NCI-H82 (cell line): ENCODE measurements at regions not wholly inside any gene's neighbourhood (a gene's known extent, or its start where the extent isn't known, plus 50 kb on each side); places are given as distances from the start of the nearest gene placed in this dataset.

Source experiments
- DNase-seq: peaks from one replicate; lab custom pipeline; 2025; lab: John Stamatoyannopoulos, UW

DNA sequence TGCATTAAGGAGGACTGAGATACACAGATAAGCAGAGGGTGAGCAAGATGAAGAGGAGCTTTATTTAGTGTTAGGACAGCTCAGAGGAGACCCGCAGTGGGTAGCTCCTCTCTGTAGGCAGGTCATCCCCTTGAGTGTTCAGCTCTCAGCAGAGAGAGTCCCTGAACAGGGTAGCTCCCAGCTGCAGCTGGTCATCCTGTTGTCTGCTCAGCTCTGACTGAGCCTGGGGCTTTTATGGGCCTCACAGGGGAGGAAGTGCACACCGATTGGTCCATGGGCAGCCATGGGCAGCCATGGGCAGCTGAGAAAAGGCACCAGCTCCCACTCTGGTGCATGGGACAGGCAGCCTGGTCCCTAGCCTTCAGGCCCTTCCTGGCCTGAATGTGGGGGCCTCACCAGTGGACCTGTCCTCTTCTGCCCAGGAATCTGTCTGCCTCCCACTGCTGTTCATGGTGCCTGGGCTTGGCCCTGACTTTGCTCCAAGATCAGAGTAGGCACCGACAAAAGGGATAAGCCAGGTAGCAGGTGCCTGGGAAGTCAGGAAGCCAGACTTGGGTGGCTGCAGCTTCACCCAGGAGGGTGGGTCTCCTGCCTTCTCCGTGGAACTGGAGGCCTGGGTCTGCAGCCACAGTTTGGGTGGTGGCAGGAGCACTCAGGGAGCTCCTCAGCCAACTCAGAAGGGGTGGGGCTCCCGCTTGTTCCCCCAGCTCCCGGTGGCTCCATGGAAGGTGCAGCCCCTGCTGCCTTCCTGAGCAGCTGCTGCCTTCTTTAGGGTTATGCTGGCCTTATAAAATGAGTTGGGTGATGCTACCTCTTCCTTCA, 54.7 kb downstream of the MYEOV start:
- DNase-seq = no peak

DNA sequence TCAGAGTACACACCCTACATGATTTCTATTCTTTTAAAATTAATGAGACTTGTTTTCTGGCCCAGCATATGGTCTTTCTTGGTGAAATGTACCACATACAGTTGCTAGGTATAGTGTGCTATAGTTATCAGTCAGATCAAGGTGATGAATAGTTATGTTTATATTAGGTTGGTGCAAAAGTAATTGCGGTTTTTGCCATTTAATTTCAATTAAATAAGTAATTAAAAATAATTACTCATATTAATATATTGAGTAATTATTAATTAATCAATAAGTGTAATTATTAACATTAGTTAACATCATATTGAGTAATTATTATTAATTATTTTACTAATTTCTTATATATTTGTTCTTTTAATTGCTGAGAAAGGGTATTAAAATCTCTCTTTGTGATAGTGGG, 56.1 kb downstream of the MYEOV start:
- DNase-seq = no peak

DNA sequence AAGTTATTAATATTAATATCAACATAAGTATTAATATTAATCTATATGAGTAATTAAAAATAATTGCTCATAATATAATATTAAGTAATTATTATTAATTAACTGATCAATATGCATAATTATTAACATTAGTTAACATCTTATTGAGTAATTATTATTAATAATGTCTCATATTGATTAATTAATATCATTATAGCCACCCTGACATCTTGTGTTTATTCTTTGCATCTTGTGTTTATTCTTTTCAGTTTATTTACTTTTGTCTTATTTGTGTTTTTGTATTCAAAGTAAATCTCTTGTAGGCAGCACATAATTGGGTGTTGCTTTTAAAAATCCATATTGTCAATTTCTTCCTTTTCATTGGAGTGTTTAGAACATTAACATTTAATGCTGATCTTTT, 56.6 kb downstream of the MYEOV start:
- no peak for DNase-seq

DNA sequence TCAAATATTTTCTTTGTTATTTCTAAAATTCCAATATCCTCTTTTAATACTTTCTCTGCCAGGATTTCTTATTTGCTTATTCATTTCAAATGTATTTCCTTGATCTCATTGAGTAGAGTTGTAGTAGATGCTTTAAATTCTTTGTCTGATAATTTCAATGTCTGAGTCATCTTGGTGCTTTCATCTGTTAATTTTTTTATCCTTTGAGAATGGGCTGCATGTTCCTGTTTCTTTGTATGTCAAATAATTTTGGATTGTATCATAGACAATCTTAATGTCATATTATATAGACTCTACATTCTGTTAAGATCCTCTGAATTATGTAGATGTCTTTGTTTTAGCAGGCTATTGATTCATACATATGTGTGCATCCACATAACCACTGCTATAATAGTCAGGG, 57.5 kb downstream of the MYEOV start:
- no peak for DNase-seq

DNA sequence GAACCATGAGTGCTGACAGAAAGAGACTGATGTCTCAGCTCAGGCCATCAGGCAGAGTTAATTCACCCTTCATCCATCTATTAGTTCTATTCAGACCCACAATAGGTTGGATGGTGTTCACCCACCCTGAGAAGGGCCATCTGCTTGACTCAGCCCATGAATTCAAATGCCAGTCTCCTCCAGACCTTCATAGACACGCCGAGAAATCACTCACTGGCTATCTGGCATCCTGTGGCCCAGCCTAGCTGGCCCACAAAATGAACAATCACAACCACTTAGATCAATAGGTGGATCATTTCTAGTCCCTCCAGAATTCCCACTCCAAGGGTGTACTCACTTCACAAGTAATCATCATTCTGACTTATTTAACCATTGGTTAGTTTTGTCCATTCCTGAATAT, 58.2 kb downstream of the MYEOV start:
- DNase-seq = no peak

DNA sequence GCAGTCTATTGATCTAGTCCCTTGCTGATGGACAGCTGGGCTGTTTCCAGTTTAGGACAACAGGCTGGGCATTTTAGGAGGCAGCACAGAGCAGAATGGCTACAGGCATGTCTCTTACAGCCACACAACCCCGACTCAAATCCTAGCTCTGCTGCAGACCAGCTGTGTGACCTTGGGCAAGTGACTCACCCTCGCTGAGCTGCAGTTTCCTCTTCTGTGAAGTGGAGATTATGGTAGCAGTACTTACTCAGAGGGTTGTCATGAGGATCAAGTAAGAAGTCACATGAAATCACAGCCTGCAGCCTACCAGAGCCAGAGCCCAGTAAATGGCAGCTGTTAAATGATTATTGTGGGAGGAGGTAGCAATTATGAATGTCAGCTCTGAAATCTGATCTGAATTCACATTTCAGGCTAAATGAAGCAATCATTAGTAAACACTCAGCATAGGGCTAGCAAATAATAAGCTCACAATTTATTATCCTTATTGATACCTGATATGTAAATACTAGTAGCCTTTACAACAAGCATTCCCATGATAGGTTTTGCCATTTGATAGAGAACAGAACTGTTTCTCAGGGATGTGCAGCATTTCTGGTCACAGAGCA, 58.9 kb downstream of the MYEOV start:
- no peak for DNase-seq

DNA sequence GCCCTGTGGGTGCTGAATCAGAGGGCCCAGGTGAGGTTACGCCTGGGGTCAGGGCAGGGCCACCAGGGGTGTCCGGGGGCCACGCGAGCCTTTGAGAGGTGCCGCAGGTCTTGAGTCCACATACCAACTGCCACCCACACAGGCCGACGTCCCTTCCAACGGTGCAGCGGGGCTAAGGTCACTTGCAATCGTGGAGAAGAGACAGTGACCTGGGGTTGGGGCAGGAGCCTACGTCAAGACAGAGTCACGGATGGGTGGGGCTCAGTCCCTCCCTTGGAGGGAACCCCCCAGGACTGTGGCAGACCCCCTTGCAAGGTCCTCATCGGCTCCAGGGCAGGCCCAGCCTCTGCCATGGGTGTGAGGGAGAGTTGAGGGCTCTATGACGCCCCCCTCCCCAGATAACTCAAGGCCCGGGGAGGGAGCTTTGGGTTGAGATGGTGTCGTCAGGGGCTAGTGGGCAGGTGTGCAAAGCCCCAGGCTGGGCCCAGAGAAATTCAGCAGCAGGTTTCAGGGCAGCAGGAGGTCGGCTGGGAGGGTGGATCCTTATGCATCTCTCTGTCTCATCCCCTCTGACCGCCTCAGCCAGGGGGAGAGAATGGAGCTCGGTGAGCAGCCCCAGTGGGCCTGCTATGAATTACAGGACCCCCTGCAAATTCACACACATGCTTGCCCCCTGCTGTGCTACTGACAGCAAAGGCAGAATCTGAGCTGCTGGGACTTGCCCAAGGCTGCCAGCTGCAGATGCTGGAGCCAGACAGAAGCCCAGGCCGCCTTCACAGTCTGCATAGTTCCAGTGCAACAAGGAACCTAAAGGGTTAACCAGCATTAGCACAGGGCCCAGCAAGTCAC, 60.0 kb downstream of the MYEOV start:
- DNase-seq = no peak

DNA sequence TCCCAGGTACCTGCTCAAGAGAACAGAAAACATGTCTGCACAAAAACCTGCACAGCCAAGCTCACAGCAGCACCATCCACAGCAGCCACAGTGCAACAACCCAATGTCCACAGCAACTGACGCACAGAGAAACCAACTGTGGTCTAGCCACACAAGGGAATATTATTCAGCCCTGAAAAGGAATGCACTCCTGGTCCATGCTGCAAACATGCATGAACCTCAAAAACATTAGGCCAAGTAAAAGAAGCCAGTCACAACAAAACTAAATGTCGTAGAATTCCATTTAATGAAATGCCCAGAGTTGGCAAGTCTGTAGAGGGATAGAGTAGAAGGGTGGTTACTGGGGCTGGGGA, 60.6 kb downstream of the MYEOV start:
- DNase-seq = no peak

DNA sequence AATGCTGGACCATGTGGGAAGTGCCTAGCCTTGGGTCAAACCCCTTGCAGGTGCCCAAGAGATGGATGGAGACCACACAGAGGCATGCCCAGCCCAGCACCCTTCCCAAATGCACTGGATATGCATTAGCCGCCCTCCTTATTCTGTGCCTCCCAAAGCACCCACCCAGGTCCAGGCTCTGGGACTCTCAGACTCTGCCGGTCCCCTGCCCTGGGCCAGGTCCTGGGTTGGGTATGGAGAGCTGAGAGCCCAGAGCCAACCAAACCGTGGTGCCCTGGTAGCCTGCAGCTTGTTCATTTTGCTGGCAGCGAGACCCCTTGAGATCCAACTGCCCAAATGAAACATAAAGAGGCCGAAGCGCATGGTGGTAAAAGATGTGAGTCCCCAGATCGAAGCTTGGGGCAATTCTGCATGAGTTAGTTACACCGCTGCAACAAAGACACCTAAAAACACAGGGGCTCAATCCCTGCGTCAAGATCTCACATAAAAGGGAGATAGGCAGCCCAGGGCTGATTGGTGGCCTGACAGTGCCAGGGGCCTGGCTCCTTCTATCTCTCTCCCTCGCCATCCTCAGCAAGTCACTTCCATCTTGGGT, 61.5 kb downstream of the MYEOV start:
- no peak for DNase-seq

DNA sequence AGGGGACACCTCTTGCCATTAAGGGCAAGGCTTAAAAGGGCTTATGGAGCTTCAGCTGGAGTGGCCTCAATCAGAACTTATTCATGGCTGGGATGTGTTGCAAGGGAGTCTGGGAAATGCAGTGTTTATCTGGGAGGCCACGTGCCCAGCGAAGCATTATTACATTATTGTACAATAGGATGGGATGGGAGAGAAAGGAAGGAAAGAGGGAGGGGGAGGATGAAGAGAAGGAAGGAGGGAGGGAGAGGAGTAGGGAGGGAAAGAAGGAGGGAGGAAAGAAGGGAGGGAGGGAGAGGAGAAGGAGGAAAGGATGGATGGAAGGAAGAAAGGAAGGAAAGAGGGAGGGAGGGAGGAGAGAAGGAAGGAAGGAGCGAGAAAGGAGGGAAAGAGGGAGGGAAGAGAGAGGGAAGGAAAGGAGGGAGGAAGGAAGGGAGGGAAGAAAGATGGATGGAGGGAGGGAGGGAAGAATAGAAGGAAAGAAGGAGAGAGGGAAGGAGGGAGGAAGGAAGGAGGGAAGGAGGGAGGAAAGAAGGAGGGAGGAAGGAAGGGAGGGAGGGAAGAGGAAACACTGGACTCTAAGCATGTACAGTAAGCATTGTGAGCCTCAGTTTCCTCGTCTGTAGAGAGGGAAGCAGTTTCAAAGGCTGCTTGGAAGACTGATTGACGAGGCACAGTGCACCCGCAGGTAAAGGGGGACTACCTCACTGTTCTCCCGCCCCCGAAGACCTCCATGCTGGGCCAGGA, 62.2 kb downstream of the MYEOV start:
- DNase-seq = no peak

DNA sequence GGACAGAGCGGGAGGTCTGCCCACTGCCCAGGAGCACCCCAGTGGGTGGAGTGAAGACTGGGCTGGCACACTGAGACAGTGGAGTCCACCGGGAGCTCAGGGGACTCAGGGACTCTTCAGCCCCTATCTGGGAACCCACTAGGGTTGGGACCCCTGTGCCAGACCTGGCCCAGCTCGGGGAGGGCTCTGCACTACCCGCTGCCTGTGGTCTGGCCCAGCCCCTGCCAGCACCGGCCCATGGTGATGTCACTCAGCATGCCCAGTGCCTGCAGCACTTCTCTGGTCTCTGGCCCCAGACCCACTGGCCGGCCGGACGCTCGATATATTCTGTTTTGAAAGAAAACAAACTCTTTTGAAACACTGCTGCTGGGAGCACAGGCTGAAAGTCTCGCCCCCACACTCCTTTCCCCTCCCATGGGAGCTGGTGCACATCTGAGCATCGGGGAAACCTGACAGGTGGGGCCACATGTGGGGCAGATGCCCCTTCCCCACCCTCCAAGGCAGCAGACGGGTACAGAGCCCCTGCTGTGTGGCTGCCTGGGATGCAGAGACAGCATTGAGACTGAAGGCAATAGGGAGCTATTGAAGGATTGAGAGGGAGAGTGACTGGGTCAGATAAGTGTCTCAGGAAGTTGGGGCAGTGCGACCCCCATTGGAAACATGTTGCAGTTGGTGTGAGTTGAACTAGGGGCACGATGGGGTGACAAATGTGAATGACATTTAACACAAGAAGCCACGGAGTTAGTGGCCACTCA, 62.9 kb downstream of the MYEOV start:
- DNase-seq = no peak

DNA sequence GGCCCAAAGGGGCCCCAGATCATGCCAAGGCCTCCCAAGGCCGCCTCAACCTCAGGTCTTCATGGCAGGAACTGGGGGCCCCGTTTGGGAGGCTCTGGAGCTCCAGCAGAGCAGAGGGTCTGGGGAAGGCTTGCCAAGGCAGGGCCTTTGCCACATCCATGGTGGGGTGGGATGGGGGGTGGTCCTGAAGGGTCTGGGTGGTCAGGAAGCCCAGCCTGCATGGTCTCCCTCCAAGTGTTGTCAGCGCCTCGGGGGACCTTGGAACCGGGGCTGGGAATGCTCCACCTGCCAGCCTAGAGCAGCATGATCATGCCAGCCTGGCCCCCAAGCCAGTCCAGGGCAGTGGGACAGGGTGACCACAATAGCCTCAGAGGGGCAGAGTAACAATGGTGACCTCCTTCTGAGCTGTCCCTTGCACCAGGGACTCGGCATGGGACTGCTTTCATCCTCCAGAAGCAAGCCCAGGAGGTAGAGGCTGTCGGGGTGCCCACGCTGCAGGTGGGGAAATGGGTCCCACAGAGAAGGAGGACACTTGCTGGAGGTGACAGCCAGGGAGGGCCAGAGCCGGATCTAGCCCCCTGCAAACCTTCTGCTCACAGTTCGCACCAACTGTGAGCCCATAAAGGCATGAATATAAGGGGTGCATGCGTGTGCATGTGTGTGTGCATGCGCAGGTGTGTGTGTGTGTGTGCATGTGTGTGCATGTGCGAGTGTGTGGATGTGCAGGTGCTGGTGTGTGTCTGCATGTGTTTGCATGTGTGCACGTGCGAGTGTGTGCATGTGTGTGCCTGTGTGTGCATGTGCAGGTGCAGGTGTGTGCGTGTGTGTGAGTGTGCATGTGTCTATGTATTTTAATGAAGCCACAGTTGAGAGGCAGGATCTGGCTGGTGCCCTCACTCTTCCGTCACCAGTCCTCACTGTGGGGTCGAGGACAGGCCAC, 63.8 kb downstream of the MYEOV start:
- DNase-seq = no peak

DNA sequence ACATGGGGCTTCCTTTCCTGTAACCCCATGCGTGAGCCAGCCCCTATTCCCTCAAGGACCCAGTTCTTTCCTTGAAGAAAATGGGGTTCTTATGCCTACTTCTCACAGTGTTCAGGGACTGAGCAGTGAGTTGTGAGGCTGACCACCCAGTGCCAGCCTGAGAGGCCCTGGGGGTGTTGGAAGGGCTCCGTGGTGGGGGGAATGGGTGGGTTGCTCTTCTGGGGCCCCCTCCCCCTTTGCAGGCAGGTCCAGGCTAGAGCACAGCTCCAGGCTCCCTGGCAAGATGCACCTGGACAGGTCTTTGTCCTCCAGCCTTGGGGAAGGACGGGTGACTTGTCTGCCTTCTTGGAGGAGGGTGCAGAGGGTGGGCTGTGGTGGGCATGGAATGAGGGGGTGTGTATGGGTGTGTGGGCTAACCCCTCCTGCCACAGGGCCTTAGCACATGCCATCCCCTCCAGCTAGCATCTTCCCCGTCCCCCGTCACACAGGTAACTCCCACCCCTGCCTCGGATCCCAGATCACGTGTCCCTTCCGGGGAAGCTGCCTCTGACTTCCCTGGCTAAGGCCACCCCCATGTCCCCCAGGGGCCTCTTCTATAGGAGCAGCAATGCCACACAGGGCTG, 64.6 kb downstream of the MYEOV start:
- DNase-seq = no peak

DNA sequence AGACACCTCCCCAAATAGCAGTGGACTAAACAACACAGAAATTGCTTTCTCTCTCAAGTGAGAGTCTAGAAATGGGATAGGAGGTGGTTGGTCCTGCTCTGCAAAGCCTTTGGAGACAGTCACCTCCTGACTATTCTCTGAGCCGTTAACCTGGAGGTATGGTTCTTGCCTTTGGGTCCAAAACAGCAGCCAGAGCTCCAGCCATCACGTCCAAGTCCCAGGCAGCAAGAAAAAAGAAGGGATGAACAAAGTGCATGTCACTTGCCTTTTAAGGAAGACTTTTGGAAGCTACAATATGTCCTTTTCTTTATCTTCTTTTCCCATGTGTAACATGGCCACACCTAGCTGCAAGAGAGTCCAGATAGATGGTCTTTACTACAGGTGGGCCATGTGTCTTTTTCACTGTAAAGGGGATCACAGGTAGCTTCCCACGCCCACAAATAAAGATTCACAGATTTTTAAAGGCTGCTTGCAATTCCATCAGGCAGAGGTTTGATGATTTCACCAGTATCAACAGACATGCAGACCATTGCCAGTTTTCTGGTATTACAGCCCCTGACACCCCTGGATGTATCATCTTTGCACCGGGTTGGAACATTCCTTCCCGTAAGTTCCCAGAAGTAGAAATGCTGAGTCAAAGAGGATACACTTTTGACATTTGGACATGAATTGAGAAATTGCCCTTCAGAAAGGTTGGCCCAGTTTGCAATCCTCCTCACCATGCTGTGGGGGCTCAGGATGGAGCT, 66.0 kb downstream of the MYEOV start:
- DNase-seq = no peak

DNA sequence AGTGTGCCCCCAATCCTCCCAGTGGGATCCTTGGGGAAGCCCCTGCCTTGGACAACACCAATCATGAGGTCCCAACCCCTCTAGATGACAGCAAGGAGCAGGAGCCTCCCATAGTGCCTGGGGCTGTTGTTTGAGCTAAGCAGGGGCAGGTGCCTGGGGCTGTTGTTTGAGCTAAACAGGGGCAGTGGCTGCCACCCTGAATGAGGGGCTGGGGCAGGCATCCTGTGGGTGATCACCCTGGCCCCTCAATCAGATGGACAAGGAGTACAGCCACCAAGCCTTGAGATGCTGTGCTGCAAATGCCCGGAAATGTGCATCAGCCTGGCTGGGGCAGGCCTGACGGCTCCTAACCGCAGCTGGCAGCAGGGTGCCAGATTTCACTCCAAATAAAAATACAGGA, 66.7 kb downstream of the MYEOV start:
- DNase-seq = no peak

DNA sequence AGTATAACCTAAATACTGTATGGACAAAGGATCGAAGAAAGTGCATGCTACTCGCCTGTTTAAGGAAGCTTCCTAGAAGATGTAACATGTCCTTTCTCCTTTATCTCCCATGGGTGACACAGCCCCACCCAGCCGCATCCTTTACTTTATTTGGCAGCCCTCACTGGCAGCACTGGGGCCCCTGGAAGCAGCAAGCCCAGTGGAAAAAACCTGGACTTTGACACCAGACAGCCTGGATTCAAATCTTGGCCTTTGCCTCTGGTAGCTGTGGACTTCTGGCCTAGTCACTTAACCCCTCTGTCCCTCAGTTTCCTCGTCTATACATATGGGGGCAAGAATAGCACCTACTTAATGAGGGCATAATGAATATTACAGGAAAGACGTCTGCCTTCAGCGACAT, 67.1 kb downstream of the MYEOV start:
- DNase-seq = no peak

DNA sequence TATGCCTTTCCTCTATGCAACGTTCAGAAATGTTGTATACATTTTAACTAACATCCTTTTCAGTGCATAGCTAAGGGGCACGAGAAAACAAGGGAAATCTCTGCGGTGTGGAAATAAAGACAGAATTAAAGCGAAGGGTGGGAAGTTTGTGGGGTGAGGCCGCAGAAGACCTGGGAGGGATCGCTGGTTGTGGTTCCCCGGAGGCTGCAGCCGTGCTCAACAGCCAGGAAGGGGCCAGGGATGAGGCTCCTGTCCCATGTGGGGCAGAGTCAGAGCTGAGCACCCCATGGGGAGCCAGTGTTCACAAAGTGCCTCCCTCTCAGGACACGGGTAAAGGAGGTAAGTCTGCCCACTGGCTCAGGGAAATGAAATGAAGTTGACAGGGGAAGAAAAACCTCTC, 67.5 kb downstream of the MYEOV start:
- no peak for DNase-seq

DNA sequence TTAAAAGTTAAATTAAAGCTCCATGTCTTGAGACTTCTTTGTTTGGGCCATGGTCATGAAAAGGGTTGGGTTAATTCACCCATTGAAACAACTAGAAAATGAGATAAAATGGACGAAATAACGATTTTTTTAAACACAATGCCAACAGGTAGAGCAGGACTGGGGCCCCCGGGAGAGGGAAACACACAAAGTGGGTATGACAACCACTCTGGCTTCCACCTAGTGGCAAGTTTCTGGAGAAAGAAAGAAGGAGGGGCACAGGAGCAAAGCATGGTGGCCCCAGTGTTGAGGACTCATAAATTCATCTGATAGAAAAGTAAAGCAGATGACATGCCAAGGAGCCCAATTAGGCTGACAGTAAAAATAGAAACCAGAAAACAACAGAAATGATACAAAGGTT, 68.4 kb downstream of the MYEOV start:
- DNase-seq = no peak

DNA sequence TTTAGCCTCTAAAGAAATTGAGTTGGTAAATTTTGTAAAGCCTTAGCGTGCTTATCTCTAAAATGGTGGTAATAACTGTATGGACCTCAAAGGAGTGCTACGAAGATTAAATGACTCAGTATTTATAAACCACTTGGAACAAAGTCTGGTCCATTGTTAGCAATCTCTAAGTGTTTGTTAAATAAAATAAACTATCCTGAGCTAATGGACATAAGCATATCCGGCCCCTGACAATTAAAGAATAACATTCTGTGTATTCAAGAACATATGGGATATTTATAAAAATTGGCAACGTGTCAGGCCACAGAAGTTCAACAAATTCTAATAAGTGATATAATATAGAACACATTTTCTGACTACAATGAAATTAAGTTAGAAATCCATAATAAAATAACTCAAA, 71.0 kb downstream of the MYEOV start:
- DNase-seq = no peak
